Dedifferentiated amniotic fluid mesenchymal stem cell (primary cell): ENCODE measurements at regions not wholly inside any gene's neighbourhood (a gene's known extent, or its start where the extent isn't known, plus 50 kb on each side); places are given as distances from the start of the nearest gene placed in this dataset.
"Not testable (repeated sequence)": the region's sequence is repeated elsewhere in the genome, so short reads cannot be mapped to it uniquely, and the experiment has no call there.

Experiments
- DNase-seq: peaks from one replicate; pipeline ENCODE4 v3.0.0-alpha.2; 2016; ENCODE audit errors: extremely low spot score

DNA sequence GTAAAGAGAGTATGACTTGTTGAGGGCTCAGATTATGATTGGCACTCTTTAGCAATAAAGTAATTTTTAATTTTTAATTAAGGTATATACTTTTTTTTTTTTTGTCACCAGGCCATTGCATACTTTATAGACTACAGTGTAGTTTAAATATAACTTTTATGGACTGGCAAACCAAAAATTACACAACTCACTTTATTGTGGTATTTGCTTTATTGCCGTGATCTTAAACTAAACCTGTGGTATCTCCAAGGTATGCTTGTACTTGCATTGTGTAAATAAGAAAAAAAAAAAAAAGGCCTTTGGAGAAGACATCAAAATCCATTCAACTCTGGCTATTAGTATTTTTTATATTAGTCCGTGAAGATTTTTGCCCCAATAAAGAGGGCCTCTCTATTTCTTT is 646.7 kb upstream of the FOXG1 start:
- DNase-seq: no peak

DNA sequence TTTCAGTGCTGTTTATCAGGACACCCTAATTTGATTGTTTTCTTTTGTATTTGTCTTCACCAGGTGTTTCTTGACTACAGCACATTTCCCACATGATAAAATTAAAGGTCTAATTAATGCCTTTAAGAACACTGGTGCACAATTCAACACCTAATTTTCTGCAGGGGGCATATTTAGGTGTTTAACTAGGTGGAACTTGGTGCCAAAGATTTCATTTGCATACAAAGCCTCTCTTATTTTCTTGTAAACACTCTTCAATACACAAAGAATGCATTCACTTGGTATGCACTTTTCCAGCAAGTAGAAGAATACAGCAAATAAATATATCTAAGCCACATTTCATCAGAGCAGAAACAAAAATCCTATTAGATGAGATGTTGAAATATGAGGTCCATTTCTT is 646.2 kb upstream of the FOXG1 start:
- DNase-seq: no peak

DNA sequence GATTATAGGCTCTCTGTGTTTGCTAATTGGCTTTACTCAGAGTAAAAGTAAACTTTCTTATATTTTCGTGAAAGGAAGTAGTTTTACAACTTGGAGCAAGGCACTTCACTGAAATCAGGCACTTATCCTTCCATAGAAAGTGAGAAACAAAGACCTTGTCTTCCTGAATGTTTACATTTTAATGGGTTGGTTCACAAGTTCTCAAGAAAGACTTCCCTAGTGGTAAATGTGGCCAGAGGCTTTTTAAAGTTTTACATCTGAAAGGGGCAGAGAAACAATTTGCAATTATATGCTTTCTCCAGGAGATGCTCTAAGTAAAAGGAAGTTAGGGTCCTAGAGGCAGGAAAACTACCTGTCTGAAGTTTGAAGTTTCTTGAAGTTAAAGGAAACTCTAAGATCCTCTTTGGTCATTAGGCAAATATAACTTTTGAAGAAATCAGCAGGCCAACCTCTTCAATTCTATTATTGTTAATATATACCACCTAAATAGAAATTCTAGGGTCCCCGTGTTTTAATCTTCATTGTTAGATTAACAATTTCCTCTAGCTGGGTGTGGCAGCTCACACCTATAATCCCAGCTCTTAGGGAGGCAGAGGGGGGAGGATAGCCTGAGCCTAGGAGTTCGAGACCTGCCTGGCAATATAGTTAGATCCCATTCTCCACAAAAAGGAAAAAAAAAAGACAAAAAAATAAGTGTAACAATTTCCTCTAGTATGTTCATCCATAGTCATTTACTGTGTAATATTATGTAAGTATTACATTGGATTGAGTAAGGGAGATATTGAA is 644.9 kb upstream of the FOXG1 start:
- no peak for DNase-seq

DNA sequence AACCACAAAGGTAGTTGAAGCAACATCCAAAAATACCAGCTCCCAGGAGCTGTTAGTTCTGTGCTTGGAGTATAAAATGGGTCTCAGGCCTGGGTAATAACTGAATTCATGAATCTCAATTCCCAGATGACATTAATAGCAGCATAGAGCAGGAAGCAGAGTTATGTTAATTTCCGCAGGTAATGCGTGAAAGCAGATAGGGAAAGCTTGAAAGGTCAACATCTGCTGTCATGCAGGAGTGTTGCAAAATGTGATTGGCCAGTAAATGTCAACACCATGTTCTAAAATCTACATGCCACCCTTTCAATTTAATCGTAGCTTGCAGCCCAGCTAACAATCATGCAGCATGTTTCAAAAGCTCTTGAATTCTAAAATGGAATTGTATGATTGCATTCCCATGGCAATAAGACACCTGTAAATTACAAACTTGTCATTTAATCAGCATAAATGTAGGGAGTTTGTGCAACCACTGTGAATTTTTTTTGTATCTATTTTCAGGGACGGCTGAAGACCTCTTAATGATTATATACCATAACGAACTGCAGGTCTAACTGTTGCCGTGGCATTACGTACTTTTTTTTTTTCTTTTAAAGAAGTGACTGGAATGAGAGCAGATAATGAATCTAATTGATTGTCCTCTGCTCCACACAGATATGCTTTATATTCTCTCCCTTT is 635.8 kb upstream of the FOXG1 start:
- DNase-seq: no peak

DNA sequence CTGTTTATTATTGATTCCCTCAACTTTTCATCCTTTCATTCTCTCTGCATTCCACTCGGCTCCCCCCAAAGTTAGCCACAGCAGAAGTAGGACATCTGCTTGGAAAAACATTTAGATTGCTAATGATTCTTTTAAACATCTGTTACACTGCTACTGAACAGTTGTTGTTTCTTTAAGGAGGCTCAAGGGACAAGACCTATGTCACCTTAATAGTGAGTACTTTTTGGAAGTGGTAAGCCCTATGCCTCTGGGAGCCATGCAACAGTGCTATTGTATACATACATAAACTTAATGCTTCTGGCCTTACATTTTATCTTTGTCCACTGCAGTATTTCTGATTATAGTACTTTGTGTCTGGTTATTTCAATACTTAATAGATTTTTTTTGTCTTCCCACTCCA is 628.2 kb upstream of the FOXG1 start:
- DNase-seq: no peak

DNA sequence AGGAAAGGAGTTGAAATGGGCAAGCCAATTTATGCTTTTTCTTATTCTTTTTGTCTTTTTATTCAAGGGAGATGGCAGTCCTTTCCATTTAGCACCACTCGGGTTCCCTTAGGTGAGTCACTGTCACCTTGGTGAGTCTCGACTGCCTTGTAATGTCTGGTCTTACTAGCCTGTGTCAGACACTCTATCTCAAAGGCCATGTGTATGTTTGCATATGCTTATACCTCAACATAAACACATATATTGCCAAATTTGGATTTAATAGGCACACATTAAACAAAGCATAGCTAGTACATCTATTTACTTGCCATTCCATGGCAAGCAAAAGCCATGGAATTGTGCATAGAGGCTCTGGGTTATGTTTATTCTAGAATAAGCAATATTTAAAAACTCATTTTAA is 624.9 kb upstream of the FOXG1 start:
- no peak for DNase-seq

DNA sequence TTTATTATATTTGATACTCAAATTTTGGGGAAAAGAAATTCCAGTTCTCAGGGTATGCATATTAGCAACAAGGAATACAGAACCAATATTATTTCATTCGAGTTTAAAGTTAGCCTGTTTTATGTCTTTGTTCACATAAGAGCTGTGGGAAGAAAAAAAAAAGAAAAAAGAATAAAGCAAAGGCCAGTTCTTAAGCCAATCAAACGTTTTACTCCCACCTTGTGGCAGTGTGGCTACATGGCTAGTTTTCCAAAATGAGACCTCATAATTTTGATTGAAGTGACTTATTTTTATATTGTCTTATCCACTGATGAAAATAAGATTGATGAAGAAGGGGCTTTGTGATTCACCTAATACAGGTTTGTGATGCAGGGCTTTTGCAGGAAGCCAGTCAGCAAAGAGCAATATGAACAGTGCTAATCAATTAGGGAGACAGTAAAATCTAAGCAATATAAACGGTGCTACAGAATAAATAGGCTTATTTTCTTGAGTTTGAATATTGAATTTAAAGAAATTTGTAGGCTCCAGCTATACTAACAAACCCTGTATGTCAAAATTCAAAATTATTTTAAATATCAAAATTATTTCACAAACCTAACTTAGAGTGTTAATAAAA is 624.1 kb upstream of the FOXG1 start:
- no peak for DNase-seq

DNA sequence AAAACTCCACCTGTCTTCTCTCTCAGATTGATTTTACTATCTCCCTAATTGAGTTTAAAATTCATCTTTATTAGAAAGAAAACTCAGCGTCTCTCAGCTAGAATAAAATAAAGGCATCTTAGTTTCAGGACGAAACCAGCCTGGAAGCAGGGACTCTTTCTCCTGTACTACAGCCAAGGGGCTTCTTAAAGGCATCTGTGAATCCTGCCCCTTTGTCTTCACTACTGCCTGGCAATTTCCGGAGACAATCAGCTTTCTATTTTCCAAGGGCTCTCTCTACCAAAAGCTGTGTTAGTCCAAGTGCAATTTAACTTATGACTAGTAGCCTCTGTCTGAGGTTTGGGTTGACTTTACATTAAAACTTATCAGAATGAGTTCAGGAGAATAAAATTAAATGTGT is 623.3 kb upstream of the FOXG1 start:
- DNase-seq: no peak

DNA sequence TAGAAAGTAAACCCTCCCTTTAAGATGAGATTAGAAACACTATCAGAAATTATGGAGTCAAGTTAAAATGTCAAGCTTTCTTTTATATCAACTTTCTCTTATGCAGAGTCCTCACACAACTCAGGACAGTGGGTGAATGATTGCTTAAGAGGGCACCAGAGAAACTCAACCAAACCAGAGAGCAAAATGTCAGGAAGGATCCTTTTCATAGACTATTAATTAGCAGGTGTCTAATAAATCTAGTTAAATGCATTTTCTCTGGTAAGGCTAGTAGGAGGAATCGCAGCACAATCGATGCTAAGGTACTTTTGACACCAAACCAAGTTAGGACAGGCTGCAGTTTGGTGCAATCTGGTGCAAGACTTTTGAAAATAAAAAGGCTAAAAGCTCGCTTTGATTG is 614.7 kb upstream of the FOXG1 start:
- DNase-seq: no peak

DNA sequence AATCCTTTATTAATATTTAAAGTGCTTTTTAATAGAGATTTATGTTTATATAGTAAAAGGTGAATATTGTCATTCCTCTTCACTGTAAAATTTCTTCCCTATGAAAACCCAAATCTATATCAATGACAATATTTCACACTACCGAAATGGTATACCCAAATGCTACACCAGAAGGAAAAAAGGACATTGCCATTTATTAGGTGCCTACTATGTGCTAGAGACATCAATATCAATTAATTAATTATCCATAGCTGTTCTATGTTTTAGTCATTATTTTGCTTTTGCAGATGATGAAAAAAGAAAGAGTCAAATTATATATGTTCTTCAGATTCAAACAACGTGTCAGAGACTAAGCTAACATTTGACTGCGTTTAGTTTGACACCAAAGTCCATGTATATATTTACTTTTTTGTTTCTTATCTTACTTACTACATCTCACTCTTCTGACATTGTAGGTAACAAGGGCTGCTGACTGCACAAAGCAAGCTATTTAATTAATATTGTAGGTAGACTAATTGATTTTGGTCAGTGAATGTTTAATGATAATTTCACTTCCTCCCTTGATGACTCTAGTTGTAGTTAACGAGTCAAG is 614.0 kb upstream of the FOXG1 start:
- DNase-seq: no peak

DNA sequence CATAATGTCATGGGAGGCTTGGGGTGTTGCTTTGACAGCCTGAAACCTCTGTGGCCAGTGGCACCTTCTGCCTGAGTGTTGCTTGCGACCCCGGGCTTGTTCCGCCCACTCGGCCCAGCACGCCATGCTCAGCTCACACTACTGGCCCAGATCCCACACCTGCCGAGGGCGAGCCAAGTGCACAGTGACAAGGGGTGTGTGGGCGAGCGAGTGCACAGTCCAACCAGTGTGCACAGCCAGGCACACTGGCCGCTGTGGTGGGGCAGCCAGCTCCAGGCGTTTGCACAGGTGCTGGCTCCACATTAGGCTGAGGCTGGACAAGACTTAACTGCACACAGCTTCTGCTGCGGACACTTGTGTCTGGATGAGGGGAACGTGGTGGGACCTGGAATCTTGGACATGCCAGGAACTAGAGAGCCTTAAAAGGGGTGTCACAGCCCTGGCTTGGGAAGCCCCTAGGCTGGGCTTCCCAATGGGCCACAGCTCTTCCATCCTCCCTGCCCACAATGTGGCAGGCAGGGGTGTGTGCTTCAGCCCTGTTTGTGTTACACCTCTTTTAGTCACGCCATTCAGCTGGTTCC is 609.2 kb upstream of the FOXG1 start:
- no peak for DNase-seq

DNA sequence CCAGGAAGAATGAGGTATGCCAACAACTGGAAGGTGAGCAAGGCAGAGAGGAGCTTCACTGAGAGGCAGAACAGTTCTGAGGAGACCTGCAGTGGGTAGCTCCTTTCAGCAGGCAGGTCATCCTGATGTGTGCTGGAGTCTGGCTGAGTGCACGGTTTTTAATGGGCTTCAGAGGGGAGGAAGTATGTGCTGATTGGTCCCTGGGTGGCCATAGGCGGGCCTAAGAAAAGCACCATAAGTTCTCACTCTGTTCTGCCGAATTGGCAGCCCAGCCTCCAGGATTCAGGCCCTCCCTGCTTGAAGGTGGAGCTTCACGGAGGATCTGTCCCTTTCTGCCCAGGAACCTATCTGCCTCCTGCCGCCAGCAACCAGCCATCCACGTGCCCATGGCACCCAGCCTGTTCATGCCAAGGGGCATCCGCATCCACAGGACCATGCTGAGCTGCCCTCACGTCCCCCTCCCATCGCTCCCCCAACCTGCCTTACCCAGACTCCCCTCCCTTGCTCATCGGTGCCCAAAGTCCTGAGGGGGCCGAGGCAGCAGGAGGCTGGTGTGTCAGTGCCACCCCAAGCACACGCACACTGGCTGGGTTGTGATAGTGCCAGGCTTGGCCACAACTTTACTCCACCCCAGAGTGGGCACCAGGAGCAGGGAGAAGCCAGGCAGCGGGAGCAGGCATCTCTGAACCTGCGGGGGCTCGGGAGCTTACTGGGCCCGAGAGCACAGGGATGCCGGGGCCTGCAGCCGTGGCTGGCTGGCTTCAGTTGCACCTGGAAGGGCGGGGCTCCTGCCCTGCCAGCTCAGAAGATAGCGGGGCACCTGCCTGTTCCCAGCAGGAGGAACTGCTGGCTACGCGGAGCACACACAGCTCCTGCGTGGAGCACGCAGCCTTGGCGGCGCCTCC is 608.4 kb upstream of the FOXG1 start:
- no peak for DNase-seq

DNA sequence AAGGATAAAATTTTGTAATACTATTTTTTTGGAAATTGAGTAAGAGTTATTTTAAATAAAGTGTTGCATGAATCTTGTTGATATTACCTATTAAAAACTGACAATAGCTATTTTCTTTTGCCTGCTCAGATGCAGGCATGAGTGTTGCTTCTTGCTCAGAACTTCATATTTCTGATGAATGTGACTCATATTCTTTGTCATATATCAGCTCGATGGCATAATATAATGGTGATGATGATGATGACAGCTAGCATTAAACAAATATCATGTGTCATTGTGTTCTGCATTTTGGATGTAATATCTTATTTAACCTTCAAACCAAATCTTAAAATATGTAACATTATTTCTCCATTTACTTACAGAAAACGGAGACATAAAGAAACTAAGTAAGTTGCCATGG is 605.5 kb upstream of the FOXG1 start:
- DNase-seq: no peak

DNA sequence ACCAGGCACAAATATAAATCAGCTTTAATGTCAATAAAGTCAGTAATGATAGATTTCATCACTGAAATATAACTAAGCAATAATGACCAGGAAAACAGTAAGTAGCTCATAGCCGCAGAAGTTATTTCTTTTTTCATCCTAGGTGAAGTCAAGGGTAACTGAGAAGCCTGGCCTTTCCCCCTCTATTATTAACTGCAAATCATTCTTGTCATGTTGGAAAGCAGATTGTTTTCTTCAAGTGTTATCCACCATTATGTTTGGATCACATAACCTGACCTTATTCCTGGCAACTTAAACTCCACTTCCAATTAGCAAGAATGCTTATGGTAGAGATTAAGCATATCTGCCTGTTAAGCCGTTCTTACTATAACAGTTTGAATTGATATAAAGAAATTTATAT is 603.4 kb upstream of the FOXG1 start:
- no peak for DNase-seq

DNA sequence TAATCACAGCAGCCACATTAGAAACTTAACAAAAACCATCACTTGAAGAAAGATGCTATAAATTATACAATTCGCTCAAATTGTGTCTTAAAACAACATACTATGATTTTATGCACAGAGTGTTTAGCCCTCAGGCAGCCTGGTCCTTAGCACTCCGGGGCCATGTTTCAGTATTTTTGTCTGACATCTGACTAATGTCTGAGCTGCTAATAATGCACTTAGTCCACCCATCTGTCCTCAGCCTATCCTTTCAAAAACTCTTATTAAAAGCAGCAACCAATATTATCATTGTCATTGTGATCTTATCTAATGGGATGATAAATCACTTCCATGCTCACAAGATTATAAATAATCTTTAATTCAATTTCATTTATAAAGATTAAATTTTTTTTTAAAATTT is 602.7 kb upstream of the FOXG1 start:
- DNase-seq: no peak

DNA sequence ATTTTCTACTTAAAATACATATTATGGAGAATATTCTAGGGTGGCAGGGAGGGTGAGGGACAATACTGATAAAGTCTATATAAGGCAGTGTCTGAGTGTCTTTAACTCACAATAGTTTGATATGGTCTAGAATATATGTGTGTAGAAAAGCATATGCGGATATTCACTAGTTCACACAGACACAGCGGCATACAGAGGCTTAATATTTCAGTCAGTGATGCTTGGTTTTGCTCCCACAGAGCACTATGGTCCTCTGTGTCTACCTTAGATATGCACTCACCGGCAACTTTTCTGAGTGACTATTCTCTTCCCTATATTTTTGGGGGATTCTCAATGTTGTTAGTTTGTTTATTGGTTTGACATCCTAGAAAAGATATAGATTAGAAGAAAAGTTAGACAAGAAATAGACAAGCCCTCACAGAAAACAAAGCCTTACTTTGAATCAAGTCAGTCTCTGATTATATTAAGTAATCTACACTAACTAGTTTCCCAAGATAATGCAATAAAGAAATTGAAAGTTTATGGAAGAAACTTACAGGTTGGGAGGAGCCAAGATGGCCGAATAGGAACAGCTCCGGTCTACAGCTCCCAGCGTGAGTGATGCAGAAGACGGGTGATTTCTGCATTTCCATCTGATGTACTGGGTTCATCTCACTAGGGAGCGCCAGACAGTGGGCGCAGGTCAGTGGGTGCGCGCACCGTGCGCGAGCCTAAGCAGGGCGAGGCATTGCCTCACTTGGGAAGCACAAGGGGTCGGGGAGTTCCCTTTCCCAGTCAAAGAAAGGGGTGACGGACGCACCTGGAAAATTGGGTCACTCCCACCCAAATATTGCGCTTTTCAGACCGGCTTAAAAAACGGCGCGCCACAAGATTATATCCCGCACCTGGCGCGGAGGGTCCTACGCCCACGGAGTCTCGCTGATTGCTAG is 578.4 kb upstream of the FOXG1 start:
- DNase-seq: not testable (repeated sequence)

DNA sequence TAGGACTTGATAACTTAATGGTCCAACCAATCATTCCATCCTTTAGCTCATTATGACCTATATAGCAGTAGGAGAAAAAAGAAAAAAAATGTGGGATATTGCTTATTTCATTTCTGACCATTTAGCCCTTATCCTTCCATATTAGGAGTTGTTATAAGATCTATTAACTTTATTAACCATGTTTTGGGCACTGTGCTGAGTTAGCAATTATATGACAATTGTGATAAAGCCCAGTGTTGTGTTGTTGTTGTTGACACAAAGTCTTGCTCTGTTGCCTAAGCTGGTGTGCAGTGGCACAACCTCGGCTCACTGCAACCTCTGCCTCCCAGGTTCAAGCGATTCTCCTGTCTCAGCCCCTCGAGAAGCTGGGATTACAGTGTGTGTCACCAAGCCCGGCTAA is 569.7 kb upstream of the FOXG1 start:
- DNase-seq: no peak

DNA sequence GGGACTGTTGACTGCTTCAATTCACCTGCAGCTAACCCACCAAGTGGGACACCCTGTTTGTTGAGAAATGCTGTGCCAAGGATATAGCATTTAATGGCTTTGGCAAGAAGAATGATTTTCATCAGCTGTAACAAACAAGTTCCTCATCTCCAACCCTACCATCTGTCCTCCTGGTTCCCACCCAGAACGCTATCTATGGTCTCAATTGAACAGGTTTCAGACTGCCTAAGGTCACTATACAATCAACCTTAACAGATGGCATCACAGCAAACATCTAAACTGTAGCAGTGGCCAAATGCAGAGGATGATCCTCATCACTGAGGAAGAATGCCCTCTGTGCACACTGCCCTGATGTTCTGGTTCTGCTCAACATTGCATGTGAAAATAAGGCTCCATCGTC is 546.2 kb upstream of the FOXG1 start:
- no peak for DNase-seq

DNA sequence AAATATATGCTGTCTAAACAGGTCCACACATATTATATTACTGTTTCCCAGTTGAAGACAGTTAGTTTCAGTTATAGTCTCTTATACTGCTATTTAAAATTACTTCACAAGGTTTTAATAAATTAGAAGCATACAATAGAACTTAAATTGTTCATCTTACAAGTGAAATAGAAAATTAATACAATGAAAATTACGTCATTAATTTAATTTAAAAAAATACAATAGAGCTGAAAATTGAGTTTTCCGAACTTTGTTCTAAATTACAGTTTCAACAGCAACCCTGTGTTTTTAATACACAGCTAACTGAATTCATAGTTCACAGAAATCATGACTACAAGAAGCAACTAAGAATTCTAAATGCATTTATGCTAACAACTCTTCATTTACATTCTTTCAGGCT is 525.7 kb upstream of the FOXG1 start:
- no peak for DNase-seq

DNA sequence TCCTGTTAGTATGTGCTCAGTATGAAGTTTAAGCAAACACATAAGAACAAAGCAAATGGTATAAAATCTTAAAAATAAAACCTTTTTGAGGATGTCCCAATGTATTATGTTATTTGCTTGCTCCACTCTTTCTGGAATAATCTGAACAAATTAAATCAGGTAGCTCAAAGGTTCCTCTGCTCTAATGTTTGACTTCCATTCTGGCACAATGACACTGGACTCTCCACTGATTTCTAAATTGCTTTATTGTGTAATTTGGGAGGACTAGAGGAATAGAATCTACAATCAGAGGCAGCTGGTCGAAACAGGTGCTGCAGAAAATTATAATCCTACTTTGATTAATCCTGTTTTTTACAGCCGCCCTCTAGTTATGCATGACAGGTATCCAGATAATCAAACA is 523.7 kb upstream of the FOXG1 start:
- no peak for DNase-seq
